K562 (cell line): ENCODE measurements at regions not wholly inside any gene's neighbourhood (a gene's known extent, or its start where the extent isn't known, plus 50 kb on each side); places are given as distances from the start of the nearest gene placed in this dataset.

ENCODE experiments used
- BCOR ChIP-seq: fragments of 450-650 bp; IDR thresholded peaks from 2 replicates; pipeline ENCODE4 v1.6.1; 2016
- BRD4 ChIP-seq: fragments of 200-600 bp; sonication (generic); IDR thresholded peaks from 2 replicates; pipeline ENCODE4 v1.6.1; 2017; ENCODE audit warnings: inconsistent platforms
- ETV6 ChIP-seq, 3 experiments: fragments of 150-350 bp in 1 of 3; sonication (generic) in 1 of 3; formaldehyde crosslinking in 1 of 3; IDR thresholded peaks; 2 replicates each; pipeline versions ENCODE4 v1.6.1 to v1.8.0; 2014 to 2022; ENCODE audit warnings: borderline replicate concordance in 2 of 3, low read depth in 2 of 3, antibody characterized with exemption in 1 of 3, low read length in 1 of 3, mild to moderate bottlenecking in 1 of 3, missing genetic modification reagents in 1 of 3
- GABPB2 ChIP-seq: fragments of 250-450 bp; sonication (Bioruptor Pico); conservative IDR thresholded peaks from 2 replicates; pipeline ENCODE4 v1.5.1; 2021; ENCODE audit warnings: mild to moderate bottlenecking
- HIVEP1 ChIP-seq: fragments of 250-450 bp; sonication (Bioruptor Pico); IDR thresholded peaks from 2 replicates; pipeline ENCODE4 v1.4.0; 2020; ENCODE audit warnings: mild to moderate bottlenecking
- MBD1 ChIP-seq: fragments of 250-450 bp; sonication (Bioruptor Pico); IDR thresholded peaks from 2 replicates; pipeline ENCODE4 v1.8.0; 2022; ENCODE audit warnings: inconsistent platforms
- MTA1 ChIP-seq: fragments of 450-650 bp; IDR thresholded peaks from 2 replicates; pipeline ENCODE4 v1.6.1; 2017; ENCODE audit warnings: borderline replicate concordance
- NUFIP1 ChIP-seq: fragments of 450-650 bp; IDR thresholded peaks from 2 replicates; pipeline ENCODE4 v1.6.1; 2018; ENCODE audit not compliant: partially characterized antibody
- PHF8 ChIP-seq: fragments of 200-600 bp; sonication (generic); IDR thresholded peaks from 2 replicates; pipeline ENCODE4 v1.6.1; 2012; ENCODE audit warnings: mixed run types, mild to moderate bottlenecking, inconsistent platforms, low read length, moderate library complexity, borderline replicate concordance
- THRAP3 ChIP-seq: fragments of 450-650 bp; IDR thresholded peaks from 2 replicates; pipeline ENCODE4 v1.6.1; 2016; ENCODE audit warnings: mild to moderate bottlenecking, inconsistent platforms, borderline replicate concordance
- TRIM25 ChIP-seq: fragments of 450-650 bp; IDR thresholded peaks from 2 replicates; pipeline ENCODE4 v1.7.0; 2016; ENCODE audit warnings: borderline replicate concordance
- ZBTB11 ChIP-seq, 3 experiments: fragments of 200-800 bp in 1 of 3; fragments of 250-450 bp in 1 of 3; fragments of 450-650 bp in 1 of 3; sonication (Bioruptor Pico) in 1 of 3; sonication (Bioruptor generic) in 1 of 3; formaldehyde crosslinking in 1 of 3; IDR thresholded peaks; 2 replicates each; pipeline versions ENCODE4 v1.6.1 to v1.8.0; 2016 to 2022; ENCODE audit warnings: mild to moderate bottlenecking in 2 of 3, missing genetic modification characterization in 2 of 3, missing compliant biosample characterization in 1 of 3, moderate library complexity in 1 of 3
- ZC3H4 ChIP-seq: sonication (generic); formaldehyde crosslinking; IDR thresholded peaks from 2 replicates; pipeline ENCODE4 v1.9.0; 2021; ENCODE audit warnings: missing genetic modification reagents, borderline replicate concordance
- ZNF133 ChIP-seq: fragments of 250-450 bp; sonication (Bioruptor Pico); IDR thresholded peaks from 2 replicates; pipeline ENCODE4 v1.4.0; 2020; ENCODE audit warnings: mild to moderate bottlenecking
- ZNF146 ChIP-seq: IDR thresholded peaks from one replicate; pipeline ENCODE4 v1.6.1; 2018; ENCODE audit warnings: missing compliant biosample characterization; ENCODE audit not compliant: unreplicated experiment
- ZNF165 ChIP-seq: fragments of 250-450 bp; sonication (Bioruptor Pico); IDR thresholded peaks from 2 replicates; pipeline ENCODE4 v1.4.0; 2020; ENCODE audit warnings: borderline replicate concordance
- ZNF217 ChIP-seq: sonication (generic); formaldehyde crosslinking; IDR thresholded peaks from 2 replicates; pipeline ENCODE4 v1.8.0; 2022; ENCODE audit warnings: mild to moderate bottlenecking, missing genetic modification reagents
- ZNF23 ChIP-seq: fragments of 250-450 bp; sonication (Bioruptor Pico); IDR thresholded peaks from 2 replicates; pipeline ENCODE4 v1.4.0; 2020; ENCODE audit warnings: mild to moderate bottlenecking
- ZNF512 ChIP-seq: IDR thresholded peaks from 2 replicates; pipeline ENCODE4 v1.6.1; 2016; ENCODE audit warnings: missing genetic modification characterization, missing compliant biosample characterization

GRCh38 chr16:85380905-85381737, 232.0 kb upstream of the GSE1 start (continued):
- TF ChIP-seq ZBTB11 (CRISPR knock-in tag; IDR thresholded peaks at IDR 0.05) (no peak), MTA1 (0 out of 2 replicates have a peak, but pooled peaks have one; percentile 45), TRIM25 (no peak), THRAP3 (0 out of 2 replicates have a peak, but pooled peaks have one; percentile 54), BRD4 (0 out of 2 replicates have a peak, but pooled peaks have one; percentile 43), ZNF23 (CRISPR knock-in tag) (no peak), ZNF217 (CRISPR knock-in tag) (no peak), ETV6 (IDR thresholded peaks at IDR 0.05; ENCODE audit: borderline replicate concordance in 1 of 2, low read depth in 2 of 2, low read length in 1 of 2) (no peak), ETV6 (CRISPR knock-in tag; IDR thresholded peaks at IDR 0.05; ENCODE audit: borderline replicate concordance) (peak; percentile 16; the same call in 1 of the 2 replicates), PHF8 (no peak), ZNF133 (CRISPR knock-in tag) (no peak), ZNF512 (no peak), HIVEP1 (CRISPR knock-in tag) (no peak), NUFIP1 (no peak), GABPB2 (CRISPR knock-in tag) (no peak), ZNF165 (CRISPR knock-in tag) (0 out of 2 replicates have a peak, but pooled peaks have one; percentile 30), MBD1 (0 out of 2 replicates have a peak, but pooled peaks have one; percentile 58), ZC3H4 (CRISPR knock-in tag) (no peak), ZNF146 (CRISPR knock-in tag) (peak; percentile 47), BCOR (peak; percentile 44)
